ENCODE measurements at regions not wholly inside any gene's neighbourhood (a gene's known extent, or its start where the extent isn't known, plus 50 kb on each side); places are given as distances from the start of the nearest gene placed in this dataset.

DNA sequence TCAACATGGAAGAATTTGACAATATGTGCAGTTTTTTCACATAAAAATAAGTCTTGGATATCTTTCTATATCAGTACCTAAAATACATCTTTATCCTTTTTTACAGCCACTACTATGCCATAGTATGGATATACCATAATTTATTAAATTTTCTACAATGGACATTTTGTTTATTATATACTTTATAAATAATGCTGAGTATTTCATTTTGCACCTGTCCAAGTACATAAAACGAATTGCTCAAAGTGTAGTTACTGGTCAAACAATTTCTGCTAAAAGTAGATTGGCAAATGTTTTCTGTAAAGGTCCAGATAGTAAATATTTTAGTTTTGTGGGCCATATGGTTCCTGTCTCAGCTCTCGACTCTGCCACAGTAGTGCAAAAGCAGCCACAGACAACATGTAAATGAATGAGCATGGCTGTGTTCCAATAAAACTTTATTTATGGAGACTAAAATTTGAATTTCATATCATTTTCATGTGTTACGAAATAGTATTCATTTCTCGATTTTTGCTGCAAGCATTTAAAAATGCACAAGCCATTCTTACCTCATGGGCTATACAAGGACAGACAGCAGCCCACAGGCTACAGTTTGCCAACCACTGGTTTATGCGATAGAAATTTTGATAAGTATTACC is 96.9 kb upstream of the STEAP1B start:
- TF ChIP-seq, protein P1, sequence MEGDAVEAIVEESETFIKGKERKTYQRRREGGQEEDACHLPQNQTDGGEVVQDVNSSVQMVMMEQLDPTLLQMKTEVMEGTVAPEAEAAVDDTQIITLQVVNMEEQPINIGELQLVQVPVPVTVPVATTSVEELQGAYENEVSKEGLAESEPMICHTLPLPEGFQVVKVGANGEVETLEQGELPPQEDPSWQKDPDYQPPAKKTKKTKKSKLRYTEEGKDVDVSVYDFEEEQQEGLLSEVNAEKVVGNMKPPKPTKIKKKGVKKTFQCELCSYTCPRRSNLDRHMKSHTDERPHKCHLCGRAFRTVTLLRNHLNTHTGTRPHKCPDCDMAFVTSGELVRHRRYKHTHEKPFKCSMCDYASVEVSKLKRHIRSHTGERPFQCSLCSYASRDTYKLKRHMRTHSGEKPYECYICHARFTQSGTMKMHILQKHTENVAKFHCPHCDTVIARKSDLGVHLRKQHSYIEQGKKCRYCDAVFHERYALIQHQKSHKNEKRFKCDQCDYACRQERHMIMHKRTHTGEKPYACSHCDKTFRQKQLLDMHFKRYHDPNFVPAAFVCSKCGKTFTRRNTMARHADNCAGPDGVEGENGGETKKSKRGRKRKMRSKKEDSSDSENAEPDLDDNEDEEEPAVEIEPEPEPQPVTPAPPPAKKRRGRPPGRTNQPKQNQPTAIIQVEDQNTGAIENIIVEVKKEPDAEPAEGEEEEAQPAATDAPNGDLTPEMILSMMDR (IDR thresholded peaks at IDR 0.05), result no peak
- TF ChIP-seq POLR2A (IDR thresholded peaks at IDR 0.05), result no peak
